HepG2 (cell line): ENCODE measurements at regions not wholly inside any gene's neighbourhood (a gene's known extent, or its start where the extent isn't known, plus 50 kb on each side); places are given as distances from the start of the nearest gene placed in this dataset.

Source experiments
- CHCHD3 ChIP-seq: sonication (generic); formaldehyde crosslinking; IDR thresholded peaks from 2 replicates; pipeline ENCODE4 v1.8.0; 2022; ENCODE audit warnings: mild to moderate bottlenecking, missing genetic modification reagents, moderate library complexity
- POLR2A ChIP-seq, 2 experiments: IDR thresholded peaks; 2 replicates each; pipeline ENCODE4 v1.6.1; 2011; ENCODE audit warnings: low read depth in 2 of 2, low read length in 2 of 2, mild to moderate bottlenecking in 1 of 2, moderate library complexity in 1 of 2; ENCODE audit not compliant: insufficient read depth in 1 of 2
- SMYD3 ChIP-seq: sonication (generic); formaldehyde crosslinking; IDR thresholded peaks from 2 replicates; pipeline ENCODE4 v1.8.1; 2023; ENCODE audit warnings: mild to moderate bottlenecking, missing genetic modification reagents
- TCF7 ChIP-seq: sonication (generic); IDR thresholded peaks from 2 replicates; pipeline ENCODE4 v1.6.1; 2016; ENCODE audit warnings: antibody characterized with exemption, low read depth
- ZNF432 ChIP-seq: sonication (generic); formaldehyde crosslinking; IDR thresholded peaks from 2 replicates; pipeline ENCODE4 v1.5.0; 2020; ENCODE audit warnings: missing genetic modification reagents, mild to moderate bottlenecking, borderline replicate concordance
- TF ChIP-seq, protein P1 (sequence below), 2 experiments: IDR thresholded peaks; 2 replicates each; pipeline ENCODE4 v1.6.1; 2011 to 2012; ENCODE audit warnings: low read length in 2 of 2, borderline replicate concordance in 1 of 2, low read depth in 1 of 2, mild to moderate bottlenecking in 1 of 2, moderate library complexity in 1 of 2
- TF ChIP-seq, protein P2 (sequence below): sonication (generic); formaldehyde crosslinking; IDR thresholded peaks from 2 replicates; pipeline ENCODE4 v1.4.0; 2020; ENCODE audit warnings: low read depth, missing genetic modification reagents
- TF ChIP-seq, protein P3 (sequence below): sonication (generic); formaldehyde crosslinking; IDR thresholded peaks from 2 replicates; pipeline ENCODE4 v1.5.0; 2020; ENCODE audit warnings: mild to moderate bottlenecking, missing genetic modification reagents, borderline replicate concordance

DNA sequence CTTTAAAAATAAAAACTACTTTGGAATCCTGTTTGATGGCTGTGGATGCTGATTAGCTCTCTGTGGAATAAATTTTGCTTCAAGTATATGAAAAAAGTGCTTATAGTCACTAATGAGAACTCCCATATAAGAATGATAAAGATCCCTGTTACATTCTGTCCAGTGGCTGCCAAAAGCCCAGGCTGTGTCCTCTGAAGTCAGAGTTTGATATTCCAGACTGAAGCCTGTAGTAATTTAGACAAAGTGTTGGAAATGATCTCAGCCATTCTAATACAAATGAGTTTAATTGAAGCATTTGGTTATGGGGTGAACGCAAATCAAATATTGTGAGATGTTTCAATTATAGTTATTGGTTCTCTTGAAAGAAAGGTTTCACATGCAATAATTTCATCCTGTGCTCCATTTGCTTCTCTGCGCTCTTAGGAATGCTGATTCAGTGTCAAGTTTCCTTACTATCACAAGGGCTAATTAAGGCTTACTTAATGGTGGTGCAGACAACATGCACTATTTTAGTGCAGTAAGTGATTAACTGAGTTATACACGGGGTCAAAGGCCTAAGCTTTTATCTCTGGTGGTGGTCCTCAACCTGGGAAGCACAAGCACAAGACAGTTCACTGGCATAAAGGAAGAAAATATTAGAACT, 867.6 kb downstream of the SORCS1 start:
- TF ChIP-seq ZNF432 (CRISPR knock-in tag) (no peak), POLR2A (IDR thresholded peaks at IDR 0.05; ENCODE audit: insufficient read depth in 1 of 2, low read depth in 2 of 2, low read length in 2 of 2) (no peak), CHCHD3 (CRISPR knock-in tag) (no peak), SMYD3 (no peak), TCF7 (no peak)
- TF ChIP-seq, protein P1, sequence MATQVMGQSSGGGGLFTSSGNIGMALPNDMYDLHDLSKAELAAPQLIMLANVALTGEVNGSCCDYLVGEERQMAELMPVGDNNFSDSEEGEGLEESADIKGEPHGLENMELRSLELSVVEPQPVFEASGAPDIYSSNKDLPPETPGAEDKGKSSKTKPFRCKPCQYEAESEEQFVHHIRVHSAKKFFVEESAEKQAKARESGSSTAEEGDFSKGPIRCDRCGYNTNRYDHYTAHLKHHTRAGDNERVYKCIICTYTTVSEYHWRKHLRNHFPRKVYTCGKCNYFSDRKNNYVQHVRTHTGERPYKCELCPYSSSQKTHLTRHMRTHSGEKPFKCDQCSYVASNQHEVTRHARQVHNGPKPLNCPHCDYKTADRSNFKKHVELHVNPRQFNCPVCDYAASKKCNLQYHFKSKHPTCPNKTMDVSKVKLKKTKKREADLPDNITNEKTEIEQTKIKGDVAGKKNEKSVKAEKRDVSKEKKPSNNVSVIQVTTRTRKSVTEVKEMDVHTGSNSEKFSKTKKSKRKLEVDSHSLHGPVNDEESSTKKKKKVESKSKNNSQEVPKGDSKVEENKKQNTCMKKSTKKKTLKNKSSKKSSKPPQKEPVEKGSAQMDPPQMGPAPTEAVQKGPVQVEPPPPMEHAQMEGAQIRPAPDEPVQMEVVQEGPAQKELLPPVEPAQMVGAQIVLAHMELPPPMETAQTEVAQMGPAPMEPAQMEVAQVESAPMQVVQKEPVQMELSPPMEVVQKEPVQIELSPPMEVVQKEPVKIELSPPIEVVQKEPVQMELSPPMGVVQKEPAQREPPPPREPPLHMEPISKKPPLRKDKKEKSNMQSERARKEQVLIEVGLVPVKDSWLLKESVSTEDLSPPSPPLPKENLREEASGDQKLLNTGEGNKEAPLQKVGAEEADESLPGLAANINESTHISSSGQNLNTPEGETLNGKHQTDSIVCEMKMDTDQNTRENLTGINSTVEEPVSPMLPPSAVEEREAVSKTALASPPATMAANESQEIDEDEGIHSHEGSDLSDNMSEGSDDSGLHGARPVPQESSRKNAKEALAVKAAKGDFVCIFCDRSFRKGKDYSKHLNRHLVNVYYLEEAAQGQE (IDR thresholded peaks at IDR 0.05; ENCODE audit: borderline replicate concordance in 1 of 2, low read depth in 1 of 2, low read length in 2 of 2) = no peak
- TF ChIP-seq, protein P2, sequence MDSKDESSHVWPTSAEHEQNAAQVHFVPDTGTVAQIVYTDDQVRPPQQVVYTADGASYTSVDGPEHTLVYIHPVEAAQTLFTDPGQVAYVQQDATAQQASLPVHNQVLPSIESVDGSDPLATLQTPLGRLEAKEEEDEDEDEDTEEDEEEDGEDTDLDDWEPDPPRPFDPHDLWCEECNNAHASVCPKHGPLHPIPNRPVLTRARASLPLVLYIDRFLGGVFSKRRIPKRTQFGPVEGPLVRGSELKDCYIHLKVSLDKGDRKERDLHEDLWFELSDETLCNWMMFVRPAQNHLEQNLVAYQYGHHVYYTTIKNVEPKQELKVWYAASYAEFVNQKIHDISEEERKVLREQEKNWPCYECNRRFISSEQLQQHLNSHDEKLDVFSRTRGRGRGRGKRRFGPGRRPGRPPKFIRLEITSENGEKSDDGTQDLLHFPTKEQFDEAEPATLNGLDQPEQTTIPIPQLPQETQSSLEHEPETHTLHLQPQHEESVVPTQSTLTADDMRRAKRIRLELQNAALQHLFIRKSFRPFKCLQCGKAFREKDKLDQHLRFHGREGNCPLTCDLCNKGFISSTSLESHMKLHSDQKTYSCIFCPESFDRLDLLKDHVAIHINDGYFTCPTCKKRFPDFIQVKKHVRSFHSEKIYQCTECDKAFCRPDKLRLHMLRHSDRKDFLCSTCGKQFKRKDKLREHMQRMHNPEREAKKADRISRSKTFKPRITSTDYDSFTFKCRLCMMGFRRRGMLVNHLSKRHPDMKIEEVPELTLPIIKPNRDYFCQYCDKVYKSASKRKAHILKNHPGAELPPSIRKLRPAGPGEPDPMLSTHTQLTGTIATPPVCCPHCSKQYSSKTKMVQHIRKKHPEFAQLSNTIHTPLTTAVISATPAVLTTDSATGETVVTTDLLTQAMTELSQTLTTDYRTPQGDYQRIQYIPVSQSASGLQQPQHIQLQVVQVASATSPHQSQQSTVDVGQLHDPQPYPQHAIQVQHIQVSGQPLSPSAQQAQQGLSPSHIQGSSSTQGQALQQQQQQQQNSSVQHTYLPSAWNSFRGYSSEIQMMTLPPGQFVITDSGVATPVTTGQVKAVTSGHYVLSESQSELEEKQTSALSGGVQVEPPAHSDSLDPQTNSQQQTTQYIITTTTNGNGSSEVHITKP (CRISPR knock-in tag) = no peak
- TF ChIP-seq, protein P3, sequence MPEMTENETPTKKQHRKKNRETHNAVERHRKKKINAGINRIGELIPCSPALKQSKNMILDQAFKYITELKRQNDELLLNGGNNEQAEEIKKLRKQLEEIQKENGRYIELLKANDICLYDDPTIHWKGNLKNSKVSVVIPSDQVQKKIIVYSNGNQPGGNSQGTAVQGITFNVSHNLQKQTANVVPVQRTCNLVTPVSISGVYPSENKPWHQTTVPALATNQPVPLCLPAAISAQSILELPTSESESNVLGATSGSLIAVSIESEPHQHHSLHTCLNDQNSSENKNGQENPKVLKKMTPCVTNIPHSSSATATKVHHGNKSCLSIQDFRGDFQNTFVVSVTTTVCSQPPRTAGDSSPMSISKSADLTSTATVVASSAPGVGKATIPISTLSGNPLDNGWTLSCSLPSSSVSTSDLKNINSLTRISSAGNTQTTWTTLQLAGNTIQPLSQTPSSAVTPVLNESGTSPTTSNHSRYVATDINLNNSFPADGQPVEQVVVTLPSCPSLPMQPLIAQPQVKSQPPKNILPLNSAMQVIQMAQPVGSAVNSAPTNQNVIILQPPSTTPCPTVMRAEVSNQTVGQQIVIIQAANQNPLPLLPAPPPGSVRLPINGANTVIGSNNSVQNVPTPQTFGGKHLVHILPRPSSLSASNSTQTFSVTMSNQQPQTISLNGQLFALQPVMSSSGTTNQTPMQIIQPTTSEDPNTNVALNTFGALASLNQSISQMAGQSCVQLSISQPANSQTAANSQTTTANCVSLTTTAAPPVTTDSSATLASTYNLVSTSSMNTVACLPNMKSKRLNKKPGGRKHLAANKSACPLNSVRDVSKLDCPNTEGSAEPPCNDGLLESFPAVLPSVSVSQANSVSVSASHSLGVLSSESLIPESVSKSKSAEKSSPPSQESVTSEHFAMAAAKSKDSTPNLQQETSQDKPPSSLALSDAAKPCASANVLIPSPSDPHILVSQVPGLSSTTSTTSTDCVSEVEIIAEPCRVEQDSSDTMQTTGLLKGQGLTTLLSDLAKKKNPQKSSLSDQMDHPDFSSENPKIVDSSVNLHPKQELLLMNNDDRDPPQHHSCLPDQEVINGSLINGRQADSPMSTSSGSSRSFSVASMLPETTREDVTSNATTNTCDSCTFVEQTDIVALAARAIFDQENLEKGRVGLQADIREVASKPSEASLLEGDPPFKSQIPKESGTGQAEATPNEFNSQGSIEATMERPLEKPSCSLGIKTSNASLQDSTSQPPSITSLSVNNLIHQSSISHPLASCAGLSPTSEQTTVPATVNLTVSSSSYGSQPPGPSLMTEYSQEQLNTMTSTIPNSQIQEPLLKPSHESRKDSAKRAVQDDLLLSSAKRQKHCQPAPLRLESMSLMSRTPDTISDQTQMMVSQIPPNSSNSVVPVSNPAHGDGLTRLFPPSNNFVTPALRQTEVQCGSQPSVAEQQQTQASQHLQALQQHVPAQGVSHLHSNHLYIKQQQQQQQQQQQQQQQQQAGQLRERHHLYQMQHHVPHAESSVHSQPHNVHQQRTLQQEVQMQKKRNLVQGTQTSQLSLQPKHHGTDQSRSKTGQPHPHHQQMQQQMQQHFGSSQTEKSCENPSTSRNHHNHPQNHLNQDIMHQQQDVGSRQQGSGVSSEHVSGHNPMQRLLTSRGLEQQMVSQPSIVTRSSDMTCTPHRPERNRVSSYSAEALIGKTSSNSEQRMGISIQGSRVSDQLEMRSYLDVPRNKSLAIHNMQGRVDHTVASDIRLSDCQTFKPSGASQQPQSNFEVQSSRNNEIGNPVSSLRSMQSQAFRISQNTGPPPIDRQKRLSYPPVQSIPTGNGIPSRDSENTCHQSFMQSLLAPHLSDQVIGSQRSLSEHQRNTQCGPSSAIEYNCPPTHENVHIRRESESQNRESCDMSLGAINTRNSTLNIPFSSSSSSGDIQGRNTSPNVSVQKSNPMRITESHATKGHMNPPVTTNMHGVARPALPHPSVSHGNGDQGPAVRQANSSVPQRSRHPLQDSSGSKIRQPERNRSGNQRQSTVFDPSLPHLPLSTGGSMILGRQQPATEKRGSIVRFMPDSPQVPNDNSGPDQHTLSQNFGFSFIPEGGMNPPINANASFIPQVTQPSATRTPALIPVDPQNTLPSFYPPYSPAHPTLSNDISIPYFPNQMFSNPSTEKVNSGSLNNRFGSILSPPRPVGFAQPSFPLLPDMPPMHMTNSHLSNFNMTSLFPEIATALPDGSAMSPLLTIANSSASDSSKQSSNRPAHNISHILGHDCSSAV (CRISPR knock-in tag) = no peak
